Dedifferentiated amniotic fluid mesenchymal stem cell (primary cell): ENCODE measurements at regions not wholly inside any gene's neighbourhood (a gene's known extent, or its start where the extent isn't known, plus 50 kb on each side); places are given as distances from the start of the nearest gene placed in this dataset.

Experiments used
- DNase-seq: peaks from one replicate; pipeline ENCODE4 v3.0.0-alpha.2; 2016; ENCODE audit errors: extremely low spot score

DNA sequence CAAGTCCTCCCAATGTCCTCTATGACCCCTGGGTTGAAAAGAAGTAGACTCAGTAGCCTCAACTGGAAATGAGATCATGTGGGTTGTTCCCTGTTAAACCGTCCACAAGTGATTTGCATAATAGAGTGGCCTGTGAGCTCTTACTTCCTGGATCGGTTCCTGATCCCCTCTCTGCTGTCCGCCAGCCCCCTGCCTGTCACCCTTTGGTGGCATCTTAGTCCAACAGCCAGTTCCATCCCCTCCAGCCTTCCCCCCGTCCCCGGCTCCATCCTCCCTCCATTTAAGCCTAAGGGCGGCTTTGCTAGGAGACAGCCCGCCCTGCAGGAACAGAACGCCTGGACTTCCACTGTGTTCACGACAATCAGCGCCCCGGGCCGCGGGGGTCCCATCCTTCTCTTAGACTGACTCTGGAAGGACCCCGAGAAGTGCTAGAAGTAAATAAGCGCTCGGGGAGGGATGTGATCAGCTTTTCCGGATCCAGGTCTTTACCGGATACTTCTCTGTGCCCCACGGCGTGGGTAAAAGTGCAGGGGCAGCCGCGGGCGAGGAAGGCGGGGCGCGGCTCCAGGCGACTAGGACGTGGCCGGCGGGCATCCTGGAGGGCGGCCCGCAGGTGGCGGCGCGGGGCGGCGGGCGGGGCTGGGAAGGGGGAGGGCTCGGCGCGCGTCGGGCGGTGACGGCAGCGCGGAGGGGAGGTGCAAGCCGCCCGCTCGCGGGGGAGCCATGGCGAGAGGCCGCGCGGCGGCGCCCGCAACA is 51.2 kb upstream of the ULK4 start:
- no peak for DNase-seq

DNA sequence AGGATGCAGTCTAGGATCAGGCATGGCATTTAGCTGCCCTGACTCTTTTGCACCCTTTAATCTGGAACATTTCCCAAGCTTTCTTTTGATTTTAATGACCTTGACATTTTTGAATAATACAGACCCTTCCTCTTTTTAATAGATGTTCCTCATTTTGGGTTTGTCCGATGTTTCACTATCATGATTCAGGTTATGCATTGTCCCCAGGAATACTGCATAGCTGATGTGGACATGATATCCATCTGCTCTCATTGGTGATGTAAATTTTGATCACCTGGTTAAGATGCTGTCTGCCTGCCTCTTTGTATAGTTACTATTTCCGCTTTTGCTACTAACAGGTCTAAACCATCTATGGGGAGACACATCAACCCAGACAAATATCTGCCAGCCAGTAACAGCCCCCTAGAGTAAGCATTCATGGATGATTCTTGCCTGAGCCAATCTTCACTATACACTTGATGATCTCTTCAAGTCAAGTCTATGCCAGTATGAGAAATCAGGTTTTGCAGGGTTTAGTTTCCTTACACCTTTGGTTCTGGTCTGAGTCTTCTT is 50.6 kb upstream of the ULK4 start:
- no peak for DNase-seq
